AG08395 (cell line): ENCODE measurements at regions not wholly inside any gene's neighbourhood (a gene's known extent, or its start where the extent isn't known, plus 50 kb on each side); places are given as distances from the start of the nearest gene placed in this dataset.
A peak's percentile ranks its signal among the peaks of the same experiment; 100 is the strongest.

Experiments
- DNase-seq: peaks from one replicate; pipeline ENCODE4 v3.0.0; 2012; ENCODE audit warnings: mixed read lengths, low spot score

DNA sequence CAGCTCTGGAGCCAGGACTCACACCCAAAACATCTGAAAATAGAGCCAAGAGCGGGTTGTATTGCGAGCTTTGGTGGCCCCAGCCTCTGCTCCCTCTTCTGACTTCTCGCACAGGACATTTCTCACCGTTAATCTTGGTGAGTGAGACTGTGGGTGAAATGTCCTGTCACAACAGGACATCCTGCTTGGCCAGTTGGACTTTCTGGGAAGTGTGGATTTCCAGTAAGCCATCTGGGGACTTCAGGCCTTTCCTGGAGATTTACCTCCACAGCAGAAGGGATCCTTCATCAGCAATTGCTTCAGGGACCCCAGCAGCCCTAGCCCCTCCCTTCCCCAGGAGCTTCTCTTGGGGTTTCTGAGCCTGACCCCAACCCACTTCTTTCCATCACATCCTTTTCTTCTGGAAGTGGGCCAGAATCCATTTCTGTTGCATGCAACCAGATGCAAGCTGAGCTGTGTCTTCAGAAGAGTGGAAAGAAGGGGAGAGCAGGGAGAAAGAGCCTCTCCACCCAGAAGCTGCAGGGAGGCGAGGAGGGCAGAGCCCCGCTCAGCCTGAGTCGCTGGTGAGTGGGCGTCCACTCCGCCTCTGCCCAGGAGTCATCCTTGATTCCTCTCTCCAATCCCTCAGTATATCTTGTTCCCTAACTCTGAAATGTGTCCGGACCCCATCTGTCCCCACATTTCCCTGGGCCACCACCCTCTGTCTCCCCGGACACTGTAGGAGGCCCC is 50.3 kb upstream of the GADD45G start:
- no peak for DNase-seq

DNA sequence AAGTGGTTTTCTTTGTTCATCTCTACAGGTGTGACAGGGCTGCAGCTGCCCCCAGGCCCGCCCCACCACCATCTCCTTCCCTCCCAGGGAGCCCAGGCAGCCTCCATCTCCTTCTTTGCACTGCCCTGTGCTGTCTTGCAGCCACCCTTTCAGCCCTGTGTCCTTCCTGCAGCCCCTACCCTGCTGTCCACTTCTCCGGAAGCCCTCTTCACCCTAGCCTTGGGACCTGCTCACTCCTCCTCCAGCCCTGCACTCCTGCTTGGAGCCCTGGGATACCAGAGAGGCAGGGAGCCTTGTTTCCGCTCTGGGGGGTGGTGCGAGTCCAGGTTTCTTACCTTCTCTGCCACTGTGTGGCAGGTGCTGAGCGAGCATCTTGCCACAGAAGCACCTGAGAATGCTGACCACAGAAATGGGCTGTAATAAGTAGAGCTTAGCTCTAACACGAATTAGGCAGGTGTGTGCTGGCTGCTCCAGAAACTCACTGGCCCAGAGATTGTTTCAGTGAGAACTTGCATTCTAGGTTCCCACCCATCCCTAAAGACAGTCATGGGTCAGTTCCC is 51.3 kb upstream of the GADD45G start:
- no peak for DNase-seq

DNA sequence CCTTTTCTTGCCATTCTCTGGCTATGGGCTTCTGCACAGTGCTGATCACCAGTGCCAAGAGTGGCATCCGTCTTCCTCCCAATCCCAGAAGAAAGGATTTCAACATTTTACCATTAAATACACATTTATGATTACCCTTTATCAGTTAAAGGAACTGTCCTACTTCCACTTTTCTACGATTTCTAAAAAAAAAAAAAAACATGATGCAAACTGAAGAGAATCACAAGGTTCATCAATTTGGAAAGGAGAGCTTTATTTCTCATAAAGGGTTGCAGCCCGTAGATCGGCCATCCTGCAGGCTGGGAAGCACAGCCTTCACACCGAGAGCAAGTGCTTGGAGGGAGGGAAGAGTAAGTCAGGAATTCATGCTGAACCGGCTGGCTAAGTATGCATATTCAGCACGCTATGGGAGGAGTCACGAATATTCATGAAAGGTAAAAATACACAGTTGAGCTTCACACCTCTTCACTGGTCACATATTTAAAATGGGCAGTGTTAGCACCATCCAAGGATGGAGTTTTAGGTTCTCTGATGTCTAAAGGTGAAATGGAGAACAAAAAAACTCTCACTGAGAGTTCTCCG is 52.5 kb upstream of the SEMA4D start:
- DNase-seq, result no peak

DNA sequence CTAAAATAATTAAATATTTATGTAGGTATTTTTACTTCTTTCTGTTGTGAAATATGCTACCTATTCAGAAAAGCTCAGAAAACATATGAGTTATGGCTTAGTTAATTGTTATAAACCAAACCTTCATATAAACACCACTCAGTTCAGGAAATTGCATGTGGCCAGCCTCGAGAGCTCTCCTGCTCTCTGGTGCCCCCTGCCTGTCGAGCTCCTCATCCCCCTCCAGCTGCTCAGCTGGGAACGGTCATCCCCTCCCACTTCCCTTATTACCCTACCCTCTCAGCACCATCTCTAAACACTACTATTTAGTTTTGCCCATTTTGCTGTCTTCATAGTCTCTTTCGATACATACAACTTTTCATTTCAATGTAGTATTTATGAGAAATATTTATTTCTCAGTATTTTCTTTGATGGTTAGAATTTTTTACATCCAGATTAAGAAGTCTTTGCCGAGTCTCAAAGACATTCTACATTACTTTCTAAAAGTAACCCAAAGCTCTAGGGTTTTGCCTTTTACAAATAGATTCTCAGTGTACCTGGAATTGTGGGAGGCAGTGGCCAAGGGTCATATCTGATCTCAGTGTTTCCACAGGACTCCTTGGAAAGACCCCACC is 51.2 kb upstream of the SEMA4D start:
- peak; percentile 91 for DNase-seq

DNA sequence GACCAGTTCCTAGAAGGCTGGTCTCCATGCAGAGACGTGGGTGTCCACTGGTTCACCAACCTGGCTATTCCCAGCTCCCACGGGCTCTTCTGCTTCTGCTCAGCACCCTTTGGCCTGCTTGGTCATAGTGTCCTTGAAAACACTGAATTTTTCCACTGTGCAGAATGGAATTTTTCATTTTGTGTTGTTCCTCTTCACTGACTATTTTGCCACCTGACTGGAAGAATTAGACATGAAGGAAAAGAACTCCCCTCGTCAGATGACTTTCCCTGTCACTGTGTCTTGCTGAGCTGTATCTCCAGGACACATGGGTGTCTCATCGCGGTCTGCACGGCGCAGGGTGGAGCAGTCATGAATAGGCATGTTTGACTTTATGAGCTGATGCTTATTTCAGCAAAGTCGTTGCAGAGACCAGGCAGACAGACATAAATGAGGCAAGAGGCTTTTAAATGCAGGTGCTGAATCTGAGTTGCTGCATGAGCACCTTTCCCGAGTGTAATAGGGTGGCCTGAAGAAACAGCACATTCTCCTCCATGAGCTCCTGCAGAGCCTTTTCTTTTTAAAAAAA is 50.2 kb upstream of the SEMA4D start:
- no peak for DNase-seq
